Caco-2 (cell line): ENCODE measurements at regions not wholly inside any gene's neighbourhood (a gene's known extent, or its start where the extent isn't known, plus 50 kb on each side); places are given as distances from the start of the nearest gene placed in this dataset.

Experiments used
- BruUV-seq: library from RNA; stranded (reverse); fragments of 400-500 nt; replicated peaks from 2 replicates; lab custom pipeline; 2021; lab: Mats Ljungman, UMichigan
- CTCF ChIA-PET: fragments of 300-600 bp; sonication (Branson Sonifier 250); formaldehyde crosslinking; loops from one replicate; lab custom pipeline; 2022; ENCODE audit warnings: antibody characterized with exemption; lab: Charles Lee
- POLR2A ChIA-PET: fragments of 300-600 bp; sonication (Branson Sonifier 250); formaldehyde crosslinking; loops from one replicate; lab custom pipeline; 2022; ENCODE audit warnings: antibody characterized with exemption; lab: Charles Lee
- DNase-seq, 2 experiments: peaks; one replicate each; pipeline versions ENCODE4 v3.0.0 to v3.0.0-alpha.2; 2020 to 2022
- H3K27me3 ChIP-seq: replicated peaks from 2 replicates; pipeline ENCODE4 v1.6.0; 2011; ENCODE audit warnings: low read length; ENCODE audit not compliant: control insufficient read depth, insufficient read depth
- H3K36me3 ChIP-seq: 2 replicates; pipeline ENCODE4 v1.5.1; 2011; ENCODE audit warnings: low read length; ENCODE audit not compliant: control insufficient read depth, insufficient read depth
- H3K4me1 ChIP-seq: fragments of 250-450 bp; sonication (Bioruptor Pico); 2 replicates; pipeline ENCODE4 v1.5.1; 2020; ENCODE audit warnings: mild to moderate bottlenecking
- H3K4me3 ChIP-seq: 2 replicates; pipeline ENCODE4 v1.5.1; 2011; ENCODE audit warnings: low read depth, mild to moderate bottlenecking, control low read depth, low read length
- H3K9me3 ChIP-seq: fragments of 250-450 bp; sonication (Bioruptor Pico); 2 replicates; pipeline ENCODE4 v1.5.1; 2020; ENCODE audit warnings: mild to moderate bottlenecking, moderate library complexity
- H3K27ac Mint-ChIP-seq: one replicate; pipeline ENCODE4 v1.8.0; 2022; ENCODE audit warnings: mixed read lengths; ENCODE audit not compliant: unreplicated experiment
- H3K27me3 Mint-ChIP-seq: one replicate; pipeline ENCODE4 v1.8.0; 2022; ENCODE audit warnings: mixed read lengths; ENCODE audit not compliant: insufficient read depth, unreplicated experiment
- H3K36me3 Mint-ChIP-seq: one replicate; pipeline ENCODE4 v1.8.0; 2022; ENCODE audit warnings: mild to moderate bottlenecking, mixed read lengths; ENCODE audit not compliant: insufficient read depth, unreplicated experiment
- H3K4me1 Mint-ChIP-seq: one replicate; pipeline ENCODE4 v1.8.0; 2022; ENCODE audit warnings: low read depth, mixed read lengths; ENCODE audit not compliant: unreplicated experiment
- H3K4me3 Mint-ChIP-seq: one replicate; pipeline ENCODE4 v1.8.0; 2022; ENCODE audit warnings: mild to moderate bottlenecking, moderate library complexity, mixed read lengths; ENCODE audit not compliant: unreplicated experiment
- H3K9me3 Mint-ChIP-seq: one replicate; pipeline ENCODE4 v1.8.0; 2022; ENCODE audit warnings: mixed read lengths; ENCODE audit not compliant: unreplicated experiment
- CTCF ChIP-seq, 2 experiments: fragments of 200-600 bp in 1 of 2; IDR thresholded peaks; 1 replicate in 1 of 2; 2 replicates in 1 of 2; pipeline versions ENCODE4 v1.5.1 to v1.8.0; 2011 to 2022; ENCODE audit warnings: antibody characterized with exemption in 1 of 2, control low read depth in 1 of 2, inconsistent platforms in 1 of 2, low read depth in 1 of 2, low read length in 1 of 2, mild to moderate bottlenecking in 1 of 2, moderate library complexity in 1 of 2; ENCODE audit not compliant: insufficient read depth in 1 of 2, severe bottlenecking in 1 of 2, unreplicated experiment in 1 of 2
- intact Hi-C: fragments of 100-400 bp; cut with micrococcal nuclease; formaldehyde crosslinking; loops from one replicate; pipeline ENCODE4 v1.10.0; 2022; ENCODE audit not compliant: unreplicated experiment

GRCh38 chr4:141457653-141458052 lies 178.7 kb upstream of the IL15 start:
- H3K4me1 Mint-ChIP-seq: no peaks in the 10 kb centered on the region
- H3K27me3 ChIP-seq: no peaks in the 10 kb centered on the region
- no peaks in the 10 kb centered on the region for H3K36me3 ChIP-seq
- no peaks in the 10 kb centered on the region for H3K9me3 Mint-ChIP-seq
- CTCF ChIA-PET: no interaction called here
- no peak overlapping the region for H3K4me3 ChIP-seq
- no peak for TF ChIP-seq CTCF (IDR thresholded peaks at IDR 0.05; ENCODE audit: insufficient read depth in 1 of 2, low read depth in 1 of 2, low read length in 1 of 2, severe bottlenecking in 1 of 2, unreplicated experiment in 1 of 2)
- peaks cover 2% of the 10 kb centered on the region for H3K27me3 Mint-ChIP-seq
- no peaks in the 10 kb centered on the region for H3K4me1 ChIP-seq
- BruUV-seq: no TSS peak
- no peak for DNase-seq
- POLR2A ChIA-PET: no interaction called here
- H3K36me3 Mint-ChIP-seq: no peaks in the 10 kb centered on the region
- intact Hi-C loops: no loop called here
- H3K4me3 Mint-ChIP-seq: no peak overlapping the region
- no peak overlapping the region for H3K27ac Mint-ChIP-seq
- no peaks in the 10 kb centered on the region for H3K9me3 ChIP-seq

GRCh38 chr4:141458501-141458900 lies 177.9 kb upstream of the IL15 start:
- H3K4me1 Mint-ChIP-seq: no peaks in the 10 kb centered on the region
- H3K36me3 Mint-ChIP-seq: no peaks in the 10 kb centered on the region
- no peak overlapping the region for H3K27ac Mint-ChIP-seq
- POLR2A ChIA-PET: no interaction called here
- BruUV-seq: no TSS peak
- CTCF ChIA-PET: no interaction called here
- Histone ChIP-seq H3K36me3 (no peaks in the 10 kb centered on the region), H3K27me3 (no peaks in the 10 kb centered on the region), H3K4me3 (no peak overlapping the region), H3K9me3 (no peaks in the 10 kb centered on the region), H3K4me1 (no peaks in the 10 kb centered on the region)
- no peak overlapping the region for H3K4me3 Mint-ChIP-seq
- no peaks in the 10 kb centered on the region for H3K9me3 Mint-ChIP-seq
- TF ChIP-seq CTCF (IDR thresholded peaks at IDR 0.05; ENCODE audit: insufficient read depth in 1 of 2, low read depth in 1 of 2, low read length in 1 of 2, severe bottlenecking in 1 of 2, unreplicated experiment in 1 of 2): no peak
- no peak for DNase-seq
- H3K27me3 Mint-ChIP-seq: peaks cover 2% of the 10 kb centered on the region
- intact Hi-C loops: no loop called here

GRCh38 chr4:141459020-141459419 lies 177.4 kb upstream of the IL15 start:
- Mint-ChIP-seq H3K36me3 (no peaks in the 10 kb centered on the region), H3K27ac (no peak overlapping the region), H3K4me3 (no peak overlapping the region), H3K27me3 (peaks cover 2% of the 10 kb centered on the region), H3K4me1 (no peaks in the 10 kb centered on the region), H3K9me3 (no peaks in the 10 kb centered on the region)
- Histone ChIP-seq H3K4me3 (no peak overlapping the region), H3K27me3 (no peaks in the 10 kb centered on the region), H3K4me1 (no peaks in the 10 kb centered on the region), H3K9me3 (no peaks in the 10 kb centered on the region), H3K36me3 (no peaks in the 10 kb centered on the region)
- no peak for TF ChIP-seq CTCF (IDR thresholded peaks at IDR 0.05; ENCODE audit: insufficient read depth in 1 of 2, low read depth in 1 of 2, low read length in 1 of 2, severe bottlenecking in 1 of 2, unreplicated experiment in 1 of 2)
- intact Hi-C loops: no loop called here
- BruUV-seq: no TSS peak
- POLR2A ChIA-PET: no interaction called here
- CTCF ChIA-PET: no interaction called here
- no peak for DNase-seq
